ENCODE measurements at regions not wholly inside any gene's neighbourhood (a gene's known extent, or its start where the extent isn't known, plus 50 kb on each side); places are given as distances from the start of the nearest gene placed in this dataset.

DNA sequence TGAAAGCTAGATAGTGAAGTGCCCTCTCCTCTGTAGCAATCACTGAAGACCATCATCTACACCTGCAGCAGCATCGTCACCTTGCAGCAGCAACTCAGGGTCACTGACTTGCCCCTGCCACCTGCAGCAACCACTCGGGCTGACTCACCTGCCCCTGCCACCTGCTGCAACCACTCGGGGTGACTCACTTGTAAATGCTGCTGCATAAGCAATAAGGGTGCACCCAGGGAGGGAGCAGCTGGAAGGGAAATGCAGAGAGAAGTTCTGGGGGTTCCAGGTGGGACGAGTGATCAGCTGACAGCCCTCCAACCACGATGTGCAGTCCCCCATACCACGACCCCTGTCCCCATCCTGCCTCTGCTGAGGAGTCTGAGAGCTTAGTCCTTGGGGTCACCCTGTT lies 357.1 kb upstream of the SFSWAP start:
- no peak for TF ChIP-seq POLR2A (IDR thresholded peaks at IDR 0.05)
- TF ChIP-seq, protein P1, sequence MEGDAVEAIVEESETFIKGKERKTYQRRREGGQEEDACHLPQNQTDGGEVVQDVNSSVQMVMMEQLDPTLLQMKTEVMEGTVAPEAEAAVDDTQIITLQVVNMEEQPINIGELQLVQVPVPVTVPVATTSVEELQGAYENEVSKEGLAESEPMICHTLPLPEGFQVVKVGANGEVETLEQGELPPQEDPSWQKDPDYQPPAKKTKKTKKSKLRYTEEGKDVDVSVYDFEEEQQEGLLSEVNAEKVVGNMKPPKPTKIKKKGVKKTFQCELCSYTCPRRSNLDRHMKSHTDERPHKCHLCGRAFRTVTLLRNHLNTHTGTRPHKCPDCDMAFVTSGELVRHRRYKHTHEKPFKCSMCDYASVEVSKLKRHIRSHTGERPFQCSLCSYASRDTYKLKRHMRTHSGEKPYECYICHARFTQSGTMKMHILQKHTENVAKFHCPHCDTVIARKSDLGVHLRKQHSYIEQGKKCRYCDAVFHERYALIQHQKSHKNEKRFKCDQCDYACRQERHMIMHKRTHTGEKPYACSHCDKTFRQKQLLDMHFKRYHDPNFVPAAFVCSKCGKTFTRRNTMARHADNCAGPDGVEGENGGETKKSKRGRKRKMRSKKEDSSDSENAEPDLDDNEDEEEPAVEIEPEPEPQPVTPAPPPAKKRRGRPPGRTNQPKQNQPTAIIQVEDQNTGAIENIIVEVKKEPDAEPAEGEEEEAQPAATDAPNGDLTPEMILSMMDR (IDR thresholded peaks at IDR 0.05 in 4 of 5, conservative IDR thresholded peaks at IDR 0.05 in 1 of 5) = no peak

All from gastrocnemius medialis (tissue), 4 donors.